Stimulated activated CD8-positive, alpha-beta memory T cell treated with anti-CD3 and anti-CD28 coated beads, Interleukin-7, amount 100 ng/mL, for 4 hours (primary cell): ENCODE measurements at regions not wholly inside any gene's neighbourhood (a gene's known extent, or its start where the extent isn't known, plus 50 kb on each side); places are given as distances from the start of the nearest gene placed in this dataset.

Experiments
- DNase-seq, 2 donors: peaks; one replicate each; pipeline ENCODE4 v3.0.0-alpha.2; 2020; ENCODE audit warnings: low read depth in 2 of 2

- DNase-seq = no peak
Observed at GRCh38 chr20:56800088-56800487, 171.0 kb downstream of the TFAP2C start.

GRCh38 chr20:56801971-56802755, 173.1 kb downstream of the TFAP2C start:
- no peak for DNase-seq

- no peak for DNase-seq
Observed at GRCh38 chr20:56802805-56803204, 173.7 kb downstream of the TFAP2C start.

GRCh38 chr20:56805313-56805712, 176.2 kb downstream of the TFAP2C start:
- no peak for DNase-seq

GRCh38 chr20:56805966-56806365, 176.9 kb downstream of the TFAP2C start:
- no peak for DNase-seq

- no peak for DNase-seq
Observed at GRCh38 chr20:56806952-56807517, 177.9 kb downstream of the TFAP2C start.

GRCh38 chr20:56808117-56808725, 179.1 kb downstream of the TFAP2C start:
- no peak for DNase-seq

GRCh38 chr20:56808732-56809131, 179.6 kb downstream of the TFAP2C start:
- DNase-seq = no peak

- DNase-seq = no peak
Observed at GRCh38 chr20:56809668-56810067, 180.6 kb downstream of the TFAP2C start.

GRCh38 chr20:56810141-56810540, 181.0 kb downstream of the TFAP2C start:
- DNase-seq = no peak

GRCh38 chr20:56815796-56816195, 186.7 kb downstream of the TFAP2C start:
- no peak for DNase-seq

GRCh38 chr20:56816349-56816748, 187.2 kb downstream of the TFAP2C start:
- no peak for DNase-seq

- no peak for DNase-seq
Observed at GRCh38 chr20:56817780-56818675, 188.9 kb downstream of the TFAP2C start.

- DNase-seq = no peak
Observed at GRCh38 chr20:56820984-56821383, 191.9 kb downstream of the TFAP2C start.

- DNase-seq = no peak
Observed at GRCh38 chr20:56826306-56826704, 197.2 kb downstream of the TFAP2C start.

- no peak for DNase-seq
Observed at GRCh38 chr20:56826705-56827665, 197.9 kb downstream of the TFAP2C start.

GRCh38 chr20:56827763-56828162, 198.7 kb downstream of the TFAP2C start:
- no peak for DNase-seq

GRCh38 chr20:56828402-56828801, 199.3 kb downstream of the TFAP2C start:
- DNase-seq = no peak

- DNase-seq = no peak
Observed at GRCh38 chr20:56829788-56830385, 200.8 kb downstream of the TFAP2C start.

- no peak for DNase-seq
Observed at GRCh38 chr20:56831795-56832194, 202.7 kb downstream of the TFAP2C start.

GRCh38 chr20:56833427-56833826, 204.3 kb downstream of the TFAP2C start:
- no peak for DNase-seq
